GM12874 (cell line): ENCODE measurements at regions not wholly inside any gene's neighbourhood (a gene's known extent, or its start where the extent isn't known, plus 50 kb on each side); places are given as distances from the start of the nearest gene placed in this dataset.

ENCODE experiments used
- CTCF ChIP-seq: IDR thresholded peaks from 2 replicates; pipeline ENCODE4 v1.5.1; 2011; ENCODE audit warnings: low read depth, mild to moderate bottlenecking, control low read depth, low read length, moderate library complexity; ENCODE audit not compliant: insufficient read depth

DNA sequence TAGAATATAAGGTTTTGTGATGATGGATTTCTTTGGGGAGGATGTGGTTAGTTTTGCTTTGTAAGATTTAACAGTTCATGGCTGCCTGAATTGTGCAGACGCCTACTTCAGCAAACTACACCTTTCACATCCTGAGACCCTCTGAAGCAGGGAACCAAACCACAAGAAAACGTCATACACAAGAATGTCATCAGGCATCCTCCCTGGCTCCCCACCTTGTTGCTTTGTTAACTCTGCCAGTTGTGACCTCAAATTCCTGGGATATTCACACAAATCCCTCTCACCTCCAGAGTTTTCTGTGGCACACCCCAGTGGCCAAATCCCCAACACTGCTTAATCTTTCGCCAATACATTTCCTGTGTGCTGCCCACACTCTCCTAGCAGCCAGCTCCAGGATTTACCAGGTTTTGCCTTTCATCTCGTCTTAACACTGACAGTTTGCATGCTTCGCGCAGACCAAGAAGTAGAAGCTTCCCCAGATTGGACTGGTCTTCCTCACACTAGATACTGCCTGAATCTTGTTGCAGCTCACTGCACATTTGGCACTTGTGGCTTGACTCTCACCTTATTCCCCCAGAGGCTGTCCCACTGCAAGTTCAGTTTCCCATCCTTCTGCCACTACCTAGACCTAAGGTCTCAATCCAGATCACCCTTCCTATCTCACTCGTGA lies 51.1 kb upstream of the CTTNBP2NL start:
- TF ChIP-seq CTCF, result no peak
